ENCODE measurements at regions not wholly inside any gene's neighbourhood (a gene's known extent, or its start where the extent isn't known, plus 50 kb on each side); places are given as distances from the start of the nearest gene placed in this dataset.

DNA sequence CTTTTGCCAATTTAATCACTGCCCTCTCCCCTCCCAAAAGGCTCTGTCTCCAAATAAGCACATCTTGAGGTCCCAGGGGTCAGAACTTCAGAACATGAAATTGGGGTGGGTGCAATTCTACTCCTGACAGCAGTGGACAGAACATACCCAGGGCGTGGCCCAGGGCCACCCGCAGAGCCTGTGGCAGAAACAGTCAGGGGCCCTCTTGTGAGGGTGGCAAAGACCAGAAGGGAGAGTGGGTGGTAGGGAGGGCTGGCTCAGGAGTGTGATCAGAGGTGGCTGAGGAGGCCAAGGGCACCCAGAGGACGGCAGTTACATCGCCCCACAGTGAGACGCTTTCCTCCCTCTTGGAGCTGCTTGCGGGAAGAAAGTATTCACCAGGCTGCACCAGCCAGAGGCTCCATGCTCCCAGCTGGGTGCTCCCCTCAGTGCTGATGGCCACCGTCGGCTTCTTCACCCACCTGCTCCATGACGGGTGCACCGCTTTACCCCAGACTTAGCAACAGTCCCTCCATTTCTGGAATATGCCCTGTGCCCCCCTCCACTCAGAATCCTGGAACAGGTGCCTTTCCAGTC lies 1388.0 kb downstream of the BRD1 start:
- Histone ChIP-seq H3K36me3 (ENCODE audit: insufficient read depth, low read depth, low read length) (no peaks in the 10 kb centered on the region), H3K27me3 (ENCODE audit: insufficient read depth, low read length) (0 out of 2 replicates have a peak, but pooled peaks cover 2% of the 10 kb centered on the region), H3K4me1 (ENCODE audit: insufficient read depth, low read length) (no peaks in the 10 kb centered on the region), H3K9me3 (ENCODE audit: insufficient read depth, low read depth, low read length) (no peaks in the 10 kb centered on the region), H3K27ac (ENCODE audit: low read length) (no peak overlapping the region), H3K4me3 (ENCODE audit: low read length) (no peak overlapping the region), H3K9ac (ENCODE audit: low read depth, low read length) (no peak overlapping the region)

DNA sequence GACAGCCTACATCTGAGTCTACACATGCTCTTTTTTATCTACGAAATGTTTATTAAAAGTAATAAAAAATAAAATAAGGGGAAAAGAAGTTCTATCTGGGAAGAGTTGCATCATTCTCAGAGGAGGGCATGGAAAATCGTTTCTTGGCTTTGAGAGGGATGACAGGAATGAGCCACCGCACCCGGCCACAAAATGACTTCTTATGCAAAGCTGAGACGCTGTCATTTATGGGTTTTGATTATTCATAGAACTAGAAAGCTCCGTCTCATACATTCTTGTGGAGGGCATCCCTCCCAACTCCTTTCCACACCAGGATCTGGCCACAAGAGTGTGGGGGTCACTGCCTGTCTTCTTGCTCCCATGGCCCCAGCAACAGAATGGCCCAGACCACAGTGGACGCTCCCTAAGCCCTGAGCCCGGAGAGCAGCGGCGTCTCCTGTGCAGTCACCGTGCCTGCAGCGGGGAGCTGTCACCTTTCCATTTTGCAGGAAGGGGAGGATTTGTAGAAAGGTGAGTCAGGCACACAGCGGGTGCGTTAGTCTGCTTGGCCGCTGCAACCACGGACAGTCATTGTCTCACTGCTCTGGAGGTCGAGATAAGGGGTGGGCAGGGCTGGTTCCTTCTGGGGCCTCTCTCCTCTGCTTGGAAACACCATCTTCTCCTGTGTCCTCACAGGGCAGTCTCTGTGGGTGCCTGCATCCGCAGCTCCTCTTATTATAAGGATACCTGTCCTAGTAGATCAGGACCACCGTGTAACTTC lies 1388.7 kb downstream of the BRD1 start:
- Histone ChIP-seq H3K27me3 (ENCODE audit: insufficient read depth, low read length) (no peaks in the 10 kb centered on the region), H3K9me3 (ENCODE audit: insufficient read depth, low read depth, low read length) (no peaks in the 10 kb centered on the region), H3K27ac (ENCODE audit: low read length) (no peak overlapping the region), H3K4me1 (ENCODE audit: insufficient read depth, low read length) (no peaks in the 10 kb centered on the region), H3K36me3 (ENCODE audit: insufficient read depth, low read depth, low read length) (no peaks in the 10 kb centered on the region), H3K9ac (ENCODE audit: low read depth, low read length) (no peak overlapping the region), H3K4me3 (ENCODE audit: low read length) (no peak overlapping the region)

DNA sequence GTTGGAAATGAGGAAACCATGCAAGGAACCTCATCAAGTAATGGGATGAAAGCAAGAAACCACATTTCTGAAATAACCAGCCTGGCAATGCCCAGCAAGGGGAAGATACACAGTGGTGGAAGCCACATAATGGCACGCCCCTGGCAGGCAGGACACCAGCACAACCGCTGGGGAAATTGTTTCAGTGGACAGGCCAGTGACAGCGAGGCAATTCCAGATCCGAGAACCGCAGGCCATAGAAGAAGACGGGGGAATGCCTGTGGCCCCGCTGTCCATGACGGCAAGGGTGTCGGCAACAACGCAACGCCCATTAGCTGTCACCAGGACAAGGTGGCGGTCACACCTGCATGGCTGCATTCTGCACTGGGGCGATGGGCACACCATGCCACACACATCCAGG lies 1389.6 kb downstream of the BRD1 start:
- no peak overlapping the region for H3K27ac ChIP-seq (ENCODE audit: low read length)
- H3K4me1 ChIP-seq (ENCODE audit: insufficient read depth, low read length) = no peaks in the 10 kb centered on the region
- H3K9me3 ChIP-seq (ENCODE audit: insufficient read depth, low read depth, low read length) = no peaks in the 10 kb centered on the region

DNA sequence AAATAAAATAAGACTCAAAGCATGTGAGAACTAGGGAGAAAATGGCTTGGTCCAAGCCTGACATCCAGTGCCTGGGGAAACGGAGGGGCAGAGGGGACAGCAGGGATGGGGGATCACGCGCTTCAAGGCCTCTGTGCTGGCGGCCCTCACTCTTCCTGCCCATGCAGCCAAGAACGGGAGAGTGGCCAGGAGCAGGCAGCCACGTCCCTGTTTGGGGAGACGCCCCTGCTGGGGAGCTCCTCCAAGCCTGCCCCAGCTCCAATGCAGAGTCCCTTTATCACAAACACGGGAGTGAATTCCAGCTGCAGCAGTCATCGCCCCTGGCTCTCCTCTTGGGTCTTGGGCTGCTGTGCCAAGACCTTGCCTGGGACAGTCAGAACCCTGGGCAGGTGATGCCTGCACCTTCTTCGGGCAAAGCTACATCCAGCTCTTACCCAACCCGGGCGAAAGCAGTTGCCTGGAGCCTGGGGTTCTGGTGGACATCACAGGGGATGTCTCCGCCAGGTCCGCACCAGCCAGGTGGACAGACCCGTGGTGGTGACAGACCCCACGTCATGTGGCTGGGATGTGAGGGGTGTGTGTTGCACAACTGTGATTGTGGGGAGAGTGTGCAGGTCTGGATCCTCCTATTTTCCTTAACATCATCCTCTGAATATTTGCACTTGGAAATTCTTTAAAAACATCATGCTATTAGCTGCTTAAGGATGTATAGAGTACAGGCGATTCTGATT lies 1391.3 kb downstream of the BRD1 start:
- Histone ChIP-seq H3K9ac (ENCODE audit: low read depth, low read length) (no peak overlapping the region), H3K4me3 (ENCODE audit: low read length) (no peak overlapping the region), H3K4me1 (ENCODE audit: insufficient read depth, low read length) (no peaks in the 10 kb centered on the region), H3K9me3 (ENCODE audit: insufficient read depth, low read depth, low read length) (no peaks in the 10 kb centered on the region), H3K27ac (ENCODE audit: low read length) (no peak overlapping the region), H3K27me3 (ENCODE audit: insufficient read depth, low read length) (no peaks in the 10 kb centered on the region), H3K36me3 (ENCODE audit: insufficient read depth, low read depth, low read length) (no peaks in the 10 kb centered on the region)

More for the DNA sequence above, 1389.6 kb downstream of the BRD1 start:
- Histone ChIP-seq H3K4me3 (ENCODE audit: low read length) (no peak overlapping the region), H3K9ac (ENCODE audit: low read depth, low read length) (no peak overlapping the region), H3K27me3 (ENCODE audit: insufficient read depth, low read length) (no peaks in the 10 kb centered on the region), H3K36me3 (ENCODE audit: insufficient read depth, low read depth, low read length) (no peaks in the 10 kb centered on the region)

DNA sequence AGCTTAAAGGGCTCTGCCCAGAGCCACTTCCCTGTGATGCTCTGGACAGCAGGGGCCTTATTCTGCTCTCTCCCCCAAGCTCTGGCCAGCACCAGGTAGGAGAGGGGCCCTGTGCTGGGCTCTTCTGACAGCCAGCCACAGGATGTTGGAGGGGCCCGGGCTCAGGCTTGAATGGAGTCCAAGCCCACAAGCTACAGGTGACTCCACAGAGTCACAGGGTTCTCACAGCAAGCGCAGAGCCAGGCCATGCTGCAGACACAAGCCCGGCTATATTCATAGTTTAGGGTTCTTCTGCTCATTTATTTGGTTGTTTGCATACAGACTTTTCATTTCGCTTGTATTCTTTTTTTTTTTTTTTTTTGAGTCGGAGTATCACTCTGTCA lies 1392.8 kb downstream of the BRD1 start:
- Histone ChIP-seq H3K36me3 (ENCODE audit: insufficient read depth, low read depth, low read length) (no peaks in the 10 kb centered on the region), H3K9ac (ENCODE audit: low read depth, low read length) (no peak overlapping the region), H3K4me3 (ENCODE audit: low read length) (no peak overlapping the region), H3K9me3 (ENCODE audit: insufficient read depth, low read depth, low read length) (no peaks in the 10 kb centered on the region), H3K27ac (ENCODE audit: low read length) (no peak overlapping the region), H3K4me1 (ENCODE audit: insufficient read depth, low read length) (no peaks in the 10 kb centered on the region), H3K27me3 (ENCODE audit: insufficient read depth, low read length) (no peaks in the 10 kb centered on the region)

DNA sequence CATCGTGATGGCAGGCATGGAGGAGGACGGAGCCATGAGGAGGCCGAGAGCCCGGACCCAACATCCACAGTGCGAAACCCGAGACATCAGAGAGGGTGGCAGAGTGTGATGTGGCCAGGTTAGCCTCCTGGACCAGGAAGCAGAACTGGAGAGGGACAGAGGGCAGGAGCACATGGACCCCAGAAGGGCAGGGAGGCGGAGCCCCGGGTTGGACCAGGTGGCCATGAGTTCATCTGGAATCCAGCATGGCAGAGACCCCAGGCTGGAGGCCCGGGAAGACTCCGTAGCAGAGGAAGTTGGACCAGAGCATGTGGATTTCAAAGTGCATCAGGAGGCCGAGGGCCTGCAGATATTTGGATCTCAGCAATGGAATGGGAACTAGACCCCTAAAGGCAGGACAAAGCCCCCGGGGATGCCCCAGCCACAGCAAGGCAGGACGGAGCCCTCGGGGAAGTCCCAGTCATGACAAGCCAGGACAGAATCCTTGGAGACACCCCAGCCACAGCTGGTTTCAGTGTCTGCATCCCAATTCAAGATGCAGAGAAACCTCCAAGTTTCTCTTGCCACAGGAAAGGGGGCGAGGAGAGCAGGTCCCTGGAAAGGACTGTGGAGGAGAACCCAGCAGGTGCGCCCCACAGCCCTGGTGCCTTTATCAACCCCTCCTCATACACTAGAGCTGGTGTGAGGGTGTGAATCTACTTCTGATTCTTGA lies 1393.4 kb downstream of the BRD1 start:
- no peak overlapping the region for H3K4me3 ChIP-seq (ENCODE audit: low read length)
- H3K9ac ChIP-seq (ENCODE audit: low read depth, low read length) = no peak overlapping the region
- no peaks in the 10 kb centered on the region for H3K27me3 ChIP-seq (ENCODE audit: insufficient read depth, low read length)
- no peaks in the 10 kb centered on the region for H3K9me3 ChIP-seq (ENCODE audit: insufficient read depth, low read depth, low read length)
- H3K4me1 ChIP-seq (ENCODE audit: insufficient read depth, low read length) = no peaks in the 10 kb centered on the region
- no peak overlapping the region for H3K27ac ChIP-seq (ENCODE audit: low read length)
- H3K36me3 ChIP-seq (ENCODE audit: insufficient read depth, low read depth, low read length) = no peaks in the 10 kb centered on the region

DNA sequence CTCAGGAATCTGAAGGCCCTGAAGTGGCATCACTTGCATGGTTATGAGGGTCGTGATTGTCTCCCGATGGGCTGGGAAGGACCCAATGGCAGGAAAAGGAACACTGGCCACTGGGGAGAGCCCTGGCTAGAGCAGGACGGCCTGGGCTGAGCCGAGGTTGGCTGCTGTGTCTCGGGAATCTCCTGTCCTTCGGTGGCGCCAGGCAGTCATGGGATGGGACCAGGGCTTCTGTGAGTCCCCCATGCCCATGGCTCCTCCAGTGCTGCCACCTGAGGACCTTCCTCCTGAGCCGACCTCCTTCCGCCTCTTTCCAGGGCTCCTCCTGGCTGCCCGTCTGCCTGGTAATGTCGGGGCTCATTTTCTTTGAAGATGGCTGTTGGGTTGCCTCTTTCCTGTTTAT lies 1394.0 kb downstream of the BRD1 start:
- Histone ChIP-seq H3K9me3 (ENCODE audit: insufficient read depth, low read depth, low read length) (no peaks in the 10 kb centered on the region), H3K36me3 (ENCODE audit: insufficient read depth, low read depth, low read length) (no peaks in the 10 kb centered on the region), H3K27ac (ENCODE audit: low read length) (no peak overlapping the region), H3K27me3 (ENCODE audit: insufficient read depth, low read length) (no peaks in the 10 kb centered on the region), H3K4me1 (ENCODE audit: insufficient read depth, low read length) (no peaks in the 10 kb centered on the region), H3K9ac (ENCODE audit: low read depth, low read length) (no peak overlapping the region), H3K4me3 (ENCODE audit: low read length) (no peak overlapping the region)

DNA sequence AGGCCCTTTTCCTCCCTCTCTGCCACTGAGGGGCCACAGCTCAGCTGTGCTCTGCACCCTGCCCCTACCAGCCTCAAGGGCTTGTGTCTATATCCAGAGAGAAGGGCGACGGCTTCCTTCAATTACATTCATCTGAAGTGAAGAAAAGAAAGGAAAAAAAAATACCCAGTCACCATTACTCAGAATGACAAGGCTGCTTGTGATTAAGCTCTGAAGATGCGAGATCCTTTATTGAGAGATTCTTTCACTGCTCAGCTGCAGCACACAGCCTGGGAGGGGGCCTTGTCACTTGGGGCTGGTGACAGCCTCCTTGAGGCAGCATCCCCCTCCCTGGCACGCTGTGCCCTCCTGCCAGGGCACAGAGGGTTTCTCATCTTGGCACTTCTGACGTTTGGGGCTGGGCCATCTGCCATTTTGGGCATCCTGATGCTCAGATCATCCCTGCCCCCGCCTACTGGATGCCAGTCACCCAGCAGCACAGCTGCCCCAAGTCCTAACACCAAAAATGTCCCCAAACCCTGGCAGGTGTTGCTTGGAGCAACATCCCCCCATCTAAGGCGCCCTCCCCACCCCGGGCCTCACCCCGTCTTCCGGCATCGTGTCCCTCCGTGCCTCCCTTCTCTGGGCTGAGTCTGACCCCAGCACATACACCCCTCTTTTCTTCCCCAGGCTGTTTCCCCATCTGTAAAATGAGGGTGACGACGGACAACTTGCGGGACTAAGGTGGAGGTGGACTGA lies 1394.7 kb downstream of the BRD1 start:
- Histone ChIP-seq H3K27me3 (ENCODE audit: insufficient read depth, low read length) (no peaks in the 10 kb centered on the region), H3K27ac (ENCODE audit: low read length) (no peak overlapping the region), H3K36me3 (ENCODE audit: insufficient read depth, low read depth, low read length) (no peaks in the 10 kb centered on the region), H3K9ac (ENCODE audit: low read depth, low read length) (no peak overlapping the region), H3K4me3 (ENCODE audit: low read length) (no peak overlapping the region), H3K9me3 (ENCODE audit: insufficient read depth, low read depth, low read length) (no peaks in the 10 kb centered on the region), H3K4me1 (ENCODE audit: insufficient read depth, low read length) (no peaks in the 10 kb centered on the region)

DNA sequence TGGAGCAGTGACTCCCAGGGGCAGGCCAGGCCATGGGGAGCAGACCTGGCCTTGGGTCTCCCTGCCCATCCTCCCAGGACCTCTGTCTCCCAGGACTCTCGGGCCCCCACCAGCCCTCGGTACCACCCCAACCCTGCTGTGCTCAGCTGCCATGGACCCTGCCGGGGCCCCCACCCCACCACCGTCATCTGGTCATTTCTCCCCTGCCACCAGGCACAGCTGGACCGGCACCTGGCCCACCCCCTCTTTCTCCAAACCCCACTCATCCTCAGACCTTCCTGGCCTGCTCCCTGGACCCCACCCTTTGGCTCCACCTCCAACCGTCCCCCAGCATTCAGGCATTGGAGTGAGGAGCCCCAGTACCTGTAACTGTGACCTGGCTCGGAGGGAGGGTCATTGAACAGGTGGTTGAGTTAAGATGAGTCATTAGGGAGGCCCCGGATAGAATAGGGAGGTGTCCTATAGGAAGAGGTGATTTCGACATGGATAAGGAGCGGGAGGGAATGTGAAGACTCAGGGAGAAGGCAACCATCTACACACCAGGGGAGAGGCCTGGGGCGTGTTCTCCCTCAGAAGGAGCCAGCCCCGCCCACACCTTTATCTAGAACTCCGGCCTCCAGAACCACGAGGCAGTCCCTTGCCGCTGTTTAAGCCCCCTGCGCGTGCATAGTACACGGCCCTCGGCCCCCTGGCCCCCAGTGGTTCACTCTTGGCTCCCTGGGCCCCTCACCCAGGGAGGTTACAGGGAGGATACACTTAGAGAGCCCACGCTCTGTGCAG lies 1395.9 kb downstream of the BRD1 start:
- H3K4me3 ChIP-seq (ENCODE audit: low read length) = no peak overlapping the region
- H3K9ac ChIP-seq (ENCODE audit: low read depth, low read length) = no peak overlapping the region
- H3K4me1 ChIP-seq (ENCODE audit: insufficient read depth, low read length) = no peaks in the 10 kb centered on the region
- no peak overlapping the region for H3K27ac ChIP-seq (ENCODE audit: low read length)
- H3K27me3 ChIP-seq (ENCODE audit: insufficient read depth, low read length) = no peaks in the 10 kb centered on the region
- H3K9me3 ChIP-seq (ENCODE audit: insufficient read depth, low read depth, low read length) = no peaks in the 10 kb centered on the region
- H3K36me3 ChIP-seq (ENCODE audit: insufficient read depth, low read depth, low read length) = no peaks in the 10 kb centered on the region

DNA sequence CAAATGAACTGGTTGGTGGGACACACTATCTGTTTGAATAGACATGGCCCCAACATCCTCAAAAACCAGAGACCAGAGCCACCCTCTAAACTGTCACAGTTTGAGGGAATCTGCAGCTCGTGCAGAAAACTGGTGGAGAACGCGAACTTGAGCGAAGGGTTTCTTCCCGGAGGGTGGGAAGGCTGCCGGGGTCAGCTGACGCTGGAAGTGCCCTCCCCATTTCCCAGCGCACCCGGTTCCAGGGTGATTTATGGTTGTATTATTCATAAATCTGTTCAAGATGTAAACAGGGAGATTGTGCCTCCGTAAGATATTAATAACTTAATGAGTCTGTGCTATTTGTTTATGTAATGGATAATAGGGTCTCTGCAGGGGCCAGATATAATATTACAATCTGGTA lies 1396.7 kb downstream of the BRD1 start:
- Histone ChIP-seq H3K4me1 (ENCODE audit: insufficient read depth, low read length) (no peaks in the 10 kb centered on the region), H3K27me3 (ENCODE audit: insufficient read depth, low read length) (no peaks in the 10 kb centered on the region), H3K9ac (ENCODE audit: low read depth, low read length) (no peak overlapping the region), H3K9me3 (ENCODE audit: insufficient read depth, low read depth, low read length) (no peaks in the 10 kb centered on the region), H3K27ac (ENCODE audit: low read length) (no peak overlapping the region), H3K4me3 (ENCODE audit: low read length) (no peak overlapping the region), H3K36me3 (ENCODE audit: insufficient read depth, low read depth, low read length) (no peaks in the 10 kb centered on the region)

Data from iPS-20b (cell line).